K562 (cell line): ENCODE measurements at regions not wholly inside any gene's neighbourhood (a gene's known extent, or its start where the extent isn't known, plus 50 kb on each side); places are given as distances from the start of the nearest gene placed in this dataset.
A peak's percentile ranks its signal among the peaks of the same experiment; 100 is the strongest.

Experiments
- BACH1 ChIP-seq: fragments of 200-800 bp; sonication (Bioruptor generic); IDR thresholded peaks from 2 replicates; pipeline ENCODE4 v1.6.1; 2016; ENCODE audit warnings: missing genetic modification characterization, missing compliant biosample characterization
- CHCHD3 ChIP-seq: fragments of 250-450 bp; sonication (Bioruptor Pico); IDR thresholded peaks from 2 replicates; pipeline ENCODE4 v2.1.2; 2022; ENCODE audit warnings: mild to moderate bottlenecking
- NFRKB ChIP-seq: fragments of 450-650 bp; IDR thresholded peaks from 2 replicates; pipeline ENCODE4 v1.6.1; 2016; ENCODE audit warnings: low read depth
- RUNX1 ChIP-seq: sonication (generic); IDR thresholded peaks from 2 replicates; pipeline ENCODE4 v1.6.1; 2016; ENCODE audit warnings: antibody characterized with exemption, low read depth
- ZNF217 ChIP-seq: sonication (generic); formaldehyde crosslinking; IDR thresholded peaks from 2 replicates; pipeline ENCODE4 v1.8.0; 2022; ENCODE audit warnings: mild to moderate bottlenecking, missing genetic modification reagents
- TF ChIP-seq, protein P1 (sequence below): sonication (generic); formaldehyde crosslinking; IDR thresholded peaks from 2 replicates; pipeline ENCODE4 v1.5.0; 2020; ENCODE audit warnings: missing genetic modification reagents
- TF ChIP-seq, protein P2 (sequence below): sonication (generic); formaldehyde crosslinking; IDR thresholded peaks from 2 replicates; pipeline ENCODE4 v1.8.0; 2023; ENCODE audit warnings: missing genetic modification reagents, mild to moderate bottlenecking, borderline replicate concordance
- TF ChIP-seq, protein P3 (sequence below): fragments of 250-450 bp; sonication (Bioruptor Pico); IDR thresholded peaks from 2 replicates; pipeline ENCODE4 v1.8.0; 2021; ENCODE audit warnings: borderline replicate concordance, mild to moderate bottlenecking, moderate library complexity; ENCODE audit not compliant: poor library complexity, severe bottlenecking
- TF ChIP-seq, protein P4 (sequence below): IDR thresholded peaks from 2 replicates; pipeline ENCODE4 v1.6.1; 2014; ENCODE audit warnings: antibody characterized with exemption
- TF ChIP-seq, protein P5 (sequence below), 2 experiments: fragments of 450-650 bp in 1 of 2; sonication (generic) in 1 of 2; formaldehyde crosslinking; conservative IDR thresholded peaks; 2 replicates each; pipeline versions ENCODE4 v1.4.0 to v1.8.1; 2020 to 2022; ENCODE audit warnings: mild to moderate bottlenecking in 1 of 2, missing genetic modification reagents in 1 of 2
- TF ChIP-seq, protein P6 (sequence below): sonication (generic); formaldehyde crosslinking; IDR thresholded peaks from 2 replicates; pipeline ENCODE4 v1.8.0; 2022; ENCODE audit warnings: mild to moderate bottlenecking, missing genetic modification reagents, borderline replicate concordance
- TF ChIP-seq, protein P7 (sequence below): fragments of 250-450 bp; sonication (Bioruptor Pico); IDR thresholded peaks from 2 replicates; pipeline ENCODE4 v1.5.0; 2020; ENCODE audit warnings: mild to moderate bottlenecking, borderline replicate concordance

DNA sequence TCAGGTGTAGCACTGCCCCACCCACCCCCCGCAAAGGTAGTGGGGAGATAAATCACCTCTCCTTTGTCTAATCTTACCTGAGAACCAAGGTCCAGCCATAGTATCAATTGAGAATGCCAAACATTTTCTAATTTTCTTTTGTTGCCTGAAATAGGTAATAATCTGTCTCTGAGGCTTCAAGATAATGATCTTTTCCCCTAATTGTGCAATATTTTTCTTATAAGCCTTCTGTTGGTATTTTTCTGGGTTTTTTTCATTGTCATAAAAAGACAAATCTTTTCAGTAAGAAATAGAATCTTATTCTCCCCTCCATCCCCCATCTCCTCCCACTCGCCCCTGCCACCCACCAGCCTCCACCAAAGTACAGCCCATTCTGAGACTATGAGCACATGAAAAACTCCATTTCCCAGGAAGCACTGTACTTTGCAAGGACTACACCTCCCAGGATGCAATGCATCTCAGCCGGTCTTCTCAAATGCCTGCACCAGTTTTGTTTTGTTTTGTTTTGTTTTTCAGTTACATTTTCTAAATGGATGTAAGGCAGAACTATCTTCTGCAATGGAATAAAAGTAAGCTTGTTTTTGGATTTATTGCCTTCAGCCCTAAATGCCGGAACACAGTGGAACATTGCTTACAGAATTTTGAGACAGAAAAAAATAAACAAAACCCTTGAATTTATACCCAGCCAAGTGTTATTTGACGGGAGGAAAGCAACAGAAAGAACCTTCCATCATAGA, 268.0 kb downstream of the TFAP2A start (continued):
- TF ChIP-seq, protein P1, sequence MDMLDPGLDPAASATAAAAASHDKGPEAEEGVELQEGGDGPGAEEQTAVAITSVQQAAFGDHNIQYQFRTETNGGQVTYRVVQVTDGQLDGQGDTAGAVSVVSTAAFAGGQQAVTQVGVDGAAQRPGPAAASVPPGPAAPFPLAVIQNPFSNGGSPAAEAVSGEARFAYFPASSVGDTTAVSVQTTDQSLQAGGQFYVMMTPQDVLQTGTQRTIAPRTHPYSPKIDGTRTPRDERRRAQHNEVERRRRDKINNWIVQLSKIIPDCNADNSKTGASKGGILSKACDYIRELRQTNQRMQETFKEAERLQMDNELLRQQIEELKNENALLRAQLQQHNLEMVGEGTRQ (CRISPR knock-in tag) = no peak
- TF ChIP-seq BACH1 (tag) (peak; percentile 61; the same call in 1 of the 2 replicates), CHCHD3 (CRISPR knock-in tag) (no peak), ZNF217 (CRISPR knock-in tag) (no peak), NFRKB (no peak), RUNX1 (no peak)
- TF ChIP-seq, protein P2, sequence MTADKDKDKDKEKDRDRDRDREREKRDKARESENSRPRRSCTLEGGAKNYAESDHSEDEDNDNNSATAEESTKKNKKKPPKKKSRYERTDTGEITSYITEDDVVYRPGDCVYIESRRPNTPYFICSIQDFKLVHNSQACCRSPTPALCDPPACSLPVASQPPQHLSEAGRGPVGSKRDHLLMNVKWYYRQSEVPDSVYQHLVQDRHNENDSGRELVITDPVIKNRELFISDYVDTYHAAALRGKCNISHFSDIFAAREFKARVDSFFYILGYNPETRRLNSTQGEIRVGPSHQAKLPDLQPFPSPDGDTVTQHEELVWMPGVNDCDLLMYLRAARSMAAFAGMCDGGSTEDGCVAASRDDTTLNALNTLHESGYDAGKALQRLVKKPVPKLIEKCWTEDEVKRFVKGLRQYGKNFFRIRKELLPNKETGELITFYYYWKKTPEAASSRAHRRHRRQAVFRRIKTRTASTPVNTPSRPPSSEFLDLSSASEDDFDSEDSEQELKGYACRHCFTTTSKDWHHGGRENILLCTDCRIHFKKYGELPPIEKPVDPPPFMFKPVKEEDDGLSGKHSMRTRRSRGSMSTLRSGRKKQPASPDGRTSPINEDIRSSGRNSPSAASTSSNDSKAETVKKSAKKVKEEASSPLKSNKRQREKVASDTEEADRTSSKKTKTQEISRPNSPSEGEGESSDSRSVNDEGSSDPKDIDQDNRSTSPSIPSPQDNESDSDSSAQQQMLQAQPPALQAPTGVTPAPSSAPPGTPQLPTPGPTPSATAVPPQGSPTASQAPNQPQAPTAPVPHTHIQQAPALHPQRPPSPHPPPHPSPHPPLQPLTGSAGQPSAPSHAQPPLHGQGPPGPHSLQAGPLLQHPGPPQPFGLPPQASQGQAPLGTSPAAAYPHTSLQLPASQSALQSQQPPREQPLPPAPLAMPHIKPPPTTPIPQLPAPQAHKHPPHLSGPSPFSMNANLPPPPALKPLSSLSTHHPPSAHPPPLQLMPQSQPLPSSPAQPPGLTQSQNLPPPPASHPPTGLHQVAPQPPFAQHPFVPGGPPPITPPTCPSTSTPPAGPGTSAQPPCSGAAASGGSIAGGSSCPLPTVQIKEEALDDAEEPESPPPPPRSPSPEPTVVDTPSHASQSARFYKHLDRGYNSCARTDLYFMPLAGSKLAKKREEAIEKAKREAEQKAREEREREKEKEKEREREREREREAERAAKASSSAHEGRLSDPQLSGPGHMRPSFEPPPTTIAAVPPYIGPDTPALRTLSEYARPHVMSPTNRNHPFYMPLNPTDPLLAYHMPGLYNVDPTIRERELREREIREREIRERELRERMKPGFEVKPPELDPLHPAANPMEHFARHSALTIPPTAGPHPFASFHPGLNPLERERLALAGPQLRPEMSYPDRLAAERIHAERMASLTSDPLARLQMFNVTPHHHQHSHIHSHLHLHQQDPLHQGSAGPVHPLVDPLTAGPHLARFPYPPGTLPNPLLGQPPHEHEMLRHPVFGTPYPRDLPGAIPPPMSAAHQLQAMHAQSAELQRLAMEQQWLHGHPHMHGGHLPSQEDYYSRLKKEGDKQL (CRISPR knock-in tag) = no peak
- TF ChIP-seq, protein P3, sequence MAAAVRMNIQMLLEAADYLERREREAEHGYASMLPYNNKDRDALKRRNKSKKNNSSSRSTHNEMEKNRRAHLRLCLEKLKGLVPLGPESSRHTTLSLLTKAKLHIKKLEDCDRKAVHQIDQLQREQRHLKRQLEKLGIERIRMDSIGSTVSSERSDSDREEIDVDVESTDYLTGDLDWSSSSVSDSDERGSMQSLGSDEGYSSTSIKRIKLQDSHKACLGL (CRISPR knock-in tag) = no peak
- TF ChIP-seq, protein P4, sequence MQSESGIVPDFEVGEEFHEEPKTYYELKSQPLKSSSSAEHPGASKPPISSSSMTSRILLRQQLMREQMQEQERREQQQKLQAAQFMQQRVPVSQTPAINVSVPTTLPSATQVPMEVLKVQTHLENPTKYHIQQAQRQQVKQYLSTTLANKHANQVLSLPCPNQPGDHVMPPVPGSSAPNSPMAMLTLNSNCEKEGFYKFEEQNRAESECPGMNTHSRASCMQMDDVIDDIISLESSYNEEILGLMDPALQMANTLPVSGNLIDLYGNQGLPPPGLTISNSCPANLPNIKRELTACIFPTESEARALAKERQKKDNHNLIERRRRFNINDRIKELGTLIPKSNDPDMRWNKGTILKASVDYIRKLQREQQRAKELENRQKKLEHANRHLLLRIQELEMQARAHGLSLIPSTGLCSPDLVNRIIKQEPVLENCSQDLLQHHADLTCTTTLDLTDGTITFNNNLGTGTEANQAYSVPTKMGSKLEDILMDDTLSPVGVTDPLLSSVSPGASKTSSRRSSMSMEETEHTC = no peak
- TF ChIP-seq, protein P5, sequence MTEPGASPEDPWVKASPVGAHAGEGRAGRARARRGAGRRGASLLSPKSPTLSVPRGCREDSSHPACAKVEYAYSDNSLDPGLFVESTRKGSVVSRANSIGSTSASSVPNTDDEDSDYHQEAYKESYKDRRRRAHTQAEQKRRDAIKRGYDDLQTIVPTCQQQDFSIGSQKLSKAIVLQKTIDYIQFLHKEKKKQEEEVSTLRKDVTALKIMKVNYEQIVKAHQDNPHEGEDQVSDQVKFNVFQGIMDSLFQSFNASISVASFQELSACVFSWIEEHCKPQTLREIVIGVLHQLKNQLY (CRISPR knock-in tag; conservative IDR thresholded peaks at IDR 0.05) = no peak
- TF ChIP-seq, protein P6, sequence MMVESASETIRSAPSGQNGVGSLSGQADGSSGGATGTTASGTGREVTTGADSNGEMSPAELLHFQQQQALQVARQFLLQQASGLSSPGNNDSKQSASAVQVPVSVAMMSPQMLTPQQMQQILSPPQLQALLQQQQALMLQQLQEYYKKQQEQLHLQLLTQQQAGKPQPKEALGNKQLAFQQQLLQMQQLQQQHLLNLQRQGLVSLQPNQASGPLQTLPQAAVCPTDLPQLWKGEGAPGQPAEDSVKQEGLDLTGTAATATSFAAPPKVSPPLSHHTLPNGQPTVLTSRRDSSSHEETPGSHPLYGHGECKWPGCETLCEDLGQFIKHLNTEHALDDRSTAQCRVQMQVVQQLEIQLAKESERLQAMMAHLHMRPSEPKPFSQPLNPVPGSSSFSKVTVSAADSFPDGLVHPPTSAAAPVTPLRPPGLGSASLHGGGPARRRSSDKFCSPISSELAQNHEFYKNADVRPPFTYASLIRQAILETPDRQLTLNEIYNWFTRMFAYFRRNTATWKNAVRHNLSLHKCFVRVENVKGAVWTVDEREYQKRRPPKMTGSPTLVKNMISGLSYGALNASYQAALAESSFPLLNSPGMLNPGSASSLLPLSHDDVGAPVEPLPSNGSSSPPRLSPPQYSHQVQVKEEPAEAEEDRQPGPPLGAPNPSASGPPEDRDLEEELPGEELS (CRISPR knock-in tag) = no peak
- TF ChIP-seq, protein P7, sequence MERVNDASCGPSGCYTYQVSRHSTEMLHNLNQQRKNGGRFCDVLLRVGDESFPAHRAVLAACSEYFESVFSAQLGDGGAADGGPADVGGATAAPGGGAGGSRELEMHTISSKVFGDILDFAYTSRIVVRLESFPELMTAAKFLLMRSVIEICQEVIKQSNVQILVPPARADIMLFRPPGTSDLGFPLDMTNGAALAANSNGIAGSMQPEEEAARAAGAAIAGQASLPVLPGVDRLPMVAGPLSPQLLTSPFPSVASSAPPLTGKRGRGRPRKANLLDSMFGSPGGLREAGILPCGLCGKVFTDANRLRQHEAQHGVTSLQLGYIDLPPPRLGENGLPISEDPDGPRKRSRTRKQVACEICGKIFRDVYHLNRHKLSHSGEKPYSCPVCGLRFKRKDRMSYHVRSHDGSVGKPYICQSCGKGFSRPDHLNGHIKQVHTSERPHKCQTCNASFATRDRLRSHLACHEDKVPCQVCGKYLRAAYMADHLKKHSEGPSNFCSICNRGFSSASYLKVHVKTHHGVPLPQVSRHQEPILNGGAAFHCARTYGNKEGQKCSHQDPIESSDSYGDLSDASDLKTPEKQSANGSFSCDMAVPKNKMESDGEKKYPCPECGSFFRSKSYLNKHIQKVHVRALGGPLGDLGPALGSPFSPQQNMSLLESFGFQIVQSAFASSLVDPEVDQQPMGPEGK = no peak
